HG03442 (cell line): ENCODE measurements at regions not wholly inside any gene's neighbourhood (a gene's known extent, or its start where the extent isn't known, plus 50 kb on each side); places are given as distances from the start of the nearest gene placed in this dataset.
"Not testable (repeated sequence)": the region's sequence is repeated elsewhere in the genome, so short reads cannot be mapped to it uniquely, and the experiment has no call there.

Experiments
- ATAC-seq: cut with Tn5 transposase; IDR thresholded peaks from one replicate; pipeline ENCODE4 v1.9.1; 2021; ENCODE audit warnings: mild to moderate bottlenecking, moderate library complexity; ENCODE audit not compliant: unreplicated experiment

DNA sequence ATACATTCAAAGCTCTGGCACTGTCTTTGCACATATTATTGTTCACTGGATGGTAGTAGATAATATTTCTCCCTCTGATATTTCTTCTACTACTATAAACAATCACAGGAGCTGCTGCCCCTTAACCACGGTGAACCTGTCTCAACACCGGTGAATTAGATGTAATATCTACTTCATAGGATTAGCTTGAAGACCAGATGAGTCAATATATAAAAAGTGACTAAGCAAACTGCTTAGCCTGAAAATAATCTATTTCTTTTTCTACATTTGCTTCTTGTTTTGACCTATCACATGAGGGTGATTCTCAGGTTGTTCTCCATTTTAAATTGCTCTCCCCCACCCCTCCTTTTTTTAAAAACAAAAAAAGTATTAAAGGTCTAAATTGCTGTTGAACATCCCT lies 645.5 kb downstream of the ANKRD50 start:
- ATAC-seq = no peak

DNA sequence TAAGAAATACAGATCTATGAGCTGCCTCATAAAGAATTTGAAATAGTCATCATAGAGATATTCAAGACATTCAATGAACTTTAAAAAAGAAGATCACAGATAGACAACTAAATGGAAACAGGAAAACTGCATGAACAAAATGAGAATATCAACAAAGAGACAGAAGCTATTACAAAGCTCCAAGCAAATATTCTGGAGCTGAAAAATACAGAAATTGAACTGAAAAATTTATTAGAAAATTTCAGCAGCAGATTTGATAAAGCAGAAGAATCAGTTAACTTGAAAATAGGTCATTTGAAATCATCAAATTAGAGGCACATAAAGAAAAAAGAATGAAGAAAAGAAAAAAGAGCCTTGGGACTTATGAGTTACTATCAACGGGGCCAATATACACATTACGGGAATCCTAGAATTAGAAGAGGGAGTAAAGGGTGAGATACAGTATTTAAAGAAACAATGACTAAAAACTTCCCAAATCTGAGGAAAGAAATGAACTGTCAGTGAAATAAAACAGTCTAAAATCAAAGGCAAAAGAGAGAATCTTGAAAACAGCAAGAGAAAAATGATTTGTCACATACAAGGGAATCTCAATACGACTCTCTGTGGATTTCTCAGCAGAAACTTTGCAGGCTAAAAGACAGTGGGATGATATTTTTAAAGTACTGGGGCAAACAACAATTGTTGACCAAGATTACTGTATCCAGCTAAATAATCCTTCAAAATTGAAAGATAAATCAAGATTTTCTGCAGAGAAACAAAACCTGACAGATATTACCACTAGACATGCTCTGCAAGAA lies 641.6 kb downstream of the ANKRD50 start:
- ATAC-seq = no peak

DNA sequence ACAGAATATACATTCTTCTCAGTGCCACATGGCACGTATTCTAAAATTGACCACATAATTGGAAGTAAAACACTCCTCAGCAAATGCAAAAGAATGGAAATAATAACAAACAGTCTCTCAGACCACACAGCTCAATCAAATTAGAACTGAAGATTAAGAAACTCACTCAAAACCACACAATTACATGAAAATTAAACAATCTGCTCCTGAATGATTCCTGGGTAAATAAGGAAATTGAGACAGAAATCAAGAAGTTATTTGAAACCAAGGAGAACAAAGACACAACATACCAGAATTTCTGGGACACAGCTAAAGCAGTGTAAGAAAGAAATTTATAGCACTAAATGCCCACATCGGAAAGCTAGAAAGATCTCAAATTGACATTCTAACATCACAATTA lies 637.3 kb downstream of the ANKRD50 start:
- not testable (repeated sequence) for ATAC-seq

DNA sequence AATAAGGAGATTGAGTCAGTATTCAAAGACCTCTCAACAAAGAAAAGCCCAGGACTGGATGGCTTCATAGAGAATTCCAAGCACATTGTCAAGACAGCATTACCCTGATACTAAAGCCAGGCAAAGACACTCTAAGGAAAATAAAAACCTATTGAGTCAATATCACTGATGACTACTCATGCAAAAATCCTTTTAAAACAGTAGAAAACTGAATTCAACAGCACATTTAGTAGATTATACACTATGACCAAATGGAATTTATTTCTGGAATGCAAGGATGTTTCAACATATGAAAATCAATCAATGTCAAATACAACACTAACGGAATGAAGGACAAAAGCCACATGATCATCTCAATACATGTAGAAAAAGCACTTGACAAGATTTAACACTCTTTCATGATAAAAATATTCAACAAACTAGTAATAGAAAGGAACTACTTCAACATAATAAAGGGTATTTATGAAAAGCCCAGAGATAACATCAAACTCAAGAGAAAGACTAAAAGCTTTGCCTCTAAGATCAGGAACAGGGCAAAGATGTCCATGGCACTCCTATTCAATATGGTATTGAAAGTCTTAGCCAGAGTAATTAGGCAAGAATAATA lies 633.3 kb downstream of the ANKRD50 start:
- ATAC-seq = no peak

DNA sequence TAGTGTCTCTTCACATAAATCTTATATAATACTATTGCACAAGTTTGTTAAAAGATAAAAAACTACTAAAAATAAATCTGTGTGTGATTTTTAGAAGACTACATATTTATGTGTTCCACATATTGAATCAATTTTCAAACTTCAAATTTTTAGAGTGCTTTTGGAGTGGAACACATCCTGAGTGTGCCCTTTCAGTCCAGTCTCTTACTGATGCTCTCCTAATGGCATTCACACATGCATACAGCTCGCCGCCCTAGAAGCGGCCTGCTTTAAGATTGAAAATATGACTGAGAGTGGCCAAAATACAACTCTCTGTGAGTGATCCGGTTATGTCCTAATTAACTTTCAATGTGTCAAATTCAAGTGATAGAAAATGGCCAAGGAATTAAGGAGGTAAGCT lies 628.8 kb downstream of the ANKRD50 start:
- ATAC-seq = no peak

DNA sequence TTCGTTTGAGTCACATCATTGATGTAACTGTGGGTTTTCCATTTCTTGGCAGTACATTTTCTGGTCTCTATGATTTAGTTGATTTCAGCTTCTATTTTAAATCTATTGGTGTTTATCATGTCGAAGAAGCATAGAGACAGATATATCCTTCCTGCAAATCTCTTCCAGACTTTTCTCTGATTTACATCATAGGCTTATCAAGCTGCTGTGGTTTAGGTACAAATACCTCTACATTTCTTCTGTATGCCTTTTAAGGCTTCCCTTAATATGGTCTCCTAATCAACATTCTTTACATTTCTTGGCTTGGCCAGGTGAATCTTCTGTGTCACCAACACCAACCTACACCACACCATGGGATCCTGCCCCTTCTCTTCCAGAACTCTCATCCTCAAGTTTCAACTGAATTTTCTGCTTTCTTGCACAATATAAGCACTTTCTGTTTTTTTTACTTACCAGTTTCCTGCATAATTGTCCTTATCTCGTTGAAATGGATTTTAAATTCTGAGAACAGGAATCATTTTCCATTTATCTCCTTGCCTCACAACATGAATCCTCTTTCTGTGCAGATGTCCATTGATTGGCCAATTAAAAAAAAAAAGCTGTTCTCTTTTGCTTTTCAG lies 626.9 kb downstream of the ANKRD50 start:
- ATAC-seq = no peak

DNA sequence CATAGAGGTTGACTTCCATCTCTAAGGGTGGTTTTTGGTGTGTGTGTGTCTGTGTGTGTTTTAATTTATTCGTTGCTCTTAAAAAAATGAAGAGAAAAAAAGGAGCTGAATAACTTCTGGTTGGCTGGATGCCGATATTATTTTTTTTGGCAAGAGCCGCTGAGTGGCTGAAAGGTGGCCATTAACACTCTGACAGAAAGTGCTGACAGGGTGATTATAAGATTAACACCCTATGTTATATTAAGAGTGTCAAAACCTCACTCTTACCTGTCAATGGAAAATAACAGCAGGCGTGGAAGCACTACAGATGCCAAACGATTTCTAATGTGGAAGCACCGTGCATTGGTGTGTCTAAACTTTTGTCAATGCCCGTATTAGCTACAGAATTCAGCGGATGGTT lies 622.5 kb downstream of the ANKRD50 start:
- no peak for ATAC-seq

DNA sequence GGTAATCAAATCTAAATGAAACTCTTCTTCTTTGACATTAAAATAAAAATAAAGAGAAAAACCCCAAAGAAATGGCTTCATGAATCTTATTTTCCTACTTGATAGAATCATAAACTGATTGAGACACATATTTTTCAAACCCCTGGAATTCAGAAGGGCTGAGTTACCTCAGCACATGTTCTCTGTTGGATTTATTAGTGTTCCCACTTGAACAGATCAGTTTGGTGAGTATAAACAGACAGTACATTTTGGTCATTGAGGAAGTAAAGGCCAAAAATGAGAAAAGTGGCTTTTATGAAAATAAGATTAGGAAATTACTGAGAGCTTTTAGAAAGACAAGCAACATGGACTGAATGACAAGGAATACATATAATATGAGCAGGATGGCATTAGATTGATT lies 620.4 kb downstream of the ANKRD50 start:
- ATAC-seq = no peak

DNA sequence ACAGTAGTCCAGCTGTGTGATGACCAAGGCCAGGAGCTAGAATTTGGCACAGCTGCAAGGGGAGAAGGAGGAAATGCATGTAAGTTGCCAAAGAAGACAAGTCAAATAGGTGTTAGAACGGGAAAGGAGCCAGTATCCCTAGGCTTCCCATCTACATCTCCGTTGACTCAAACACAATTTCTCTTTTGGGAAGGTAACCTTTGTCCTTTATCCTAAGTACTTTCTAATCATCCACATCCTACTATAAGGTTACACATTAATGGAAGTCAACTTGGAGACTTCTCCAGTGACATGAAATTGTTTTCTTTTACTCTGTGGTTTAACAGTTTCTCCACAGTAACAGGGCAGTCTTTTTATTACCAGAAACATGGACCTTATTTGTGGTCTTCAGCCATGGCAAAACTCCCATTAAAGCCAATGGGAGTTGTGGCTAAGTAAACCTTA lies 620.0 kb downstream of the ANKRD50 start:
- ATAC-seq = no peak

DNA sequence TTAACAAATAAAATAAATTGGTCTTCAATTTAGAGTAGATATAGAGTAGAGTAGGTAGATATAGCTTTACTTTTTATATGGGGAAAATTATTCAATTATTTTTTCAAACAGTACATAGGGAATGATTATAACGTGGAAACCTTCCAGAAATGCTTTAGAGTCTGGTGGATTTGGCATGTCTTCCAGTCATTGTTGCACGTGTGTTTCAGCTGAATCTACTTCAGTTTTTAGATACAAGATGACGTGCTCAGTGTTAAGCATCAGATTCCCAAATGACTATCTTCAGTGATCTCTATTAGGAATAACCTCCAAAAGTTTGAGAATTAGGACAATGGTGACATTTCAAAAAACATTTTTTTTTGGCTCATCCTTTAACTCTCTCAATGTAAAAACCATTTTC lies 616.9 kb downstream of the ANKRD50 start:
- ATAC-seq = no peak

DNA sequence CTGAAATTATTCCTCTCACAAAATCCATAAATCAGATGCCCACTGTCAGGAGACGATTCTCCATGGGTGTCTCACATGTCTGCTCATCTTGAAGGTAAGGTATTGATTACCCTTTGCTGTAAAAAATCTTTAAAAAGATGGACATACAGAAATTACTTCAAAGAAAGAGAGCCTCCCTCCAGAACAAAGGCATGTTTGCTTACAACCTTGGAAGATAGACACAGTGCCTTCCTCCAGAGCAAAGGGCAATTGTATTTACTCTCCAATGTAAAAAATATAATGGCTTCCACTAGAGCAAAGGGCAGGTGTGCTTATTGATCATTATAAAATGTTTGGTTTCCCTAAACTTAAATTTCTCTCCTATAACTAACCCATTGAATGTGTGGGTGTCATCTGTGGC lies 616.2 kb downstream of the ANKRD50 start:
- no peak for ATAC-seq

DNA sequence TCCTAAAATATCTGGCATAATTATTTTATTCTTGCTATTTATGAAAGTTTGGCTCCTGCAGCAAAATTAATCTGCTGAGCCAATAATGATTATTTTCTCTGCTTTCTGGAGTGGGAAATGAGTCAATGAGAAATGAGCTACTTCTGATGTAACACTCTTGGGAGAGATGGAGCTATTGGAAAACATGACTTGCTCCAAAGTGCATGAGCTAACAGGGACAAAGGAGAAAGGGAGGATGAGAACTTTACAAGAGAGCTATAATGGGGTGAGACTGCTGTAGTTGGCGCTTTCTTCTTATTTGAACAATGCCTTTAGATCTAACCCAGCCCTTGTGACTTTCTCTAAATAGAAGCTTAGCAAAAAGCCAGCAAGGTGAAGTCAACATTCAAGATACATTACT lies 615.1 kb downstream of the ANKRD50 start:
- no peak for ATAC-seq

DNA sequence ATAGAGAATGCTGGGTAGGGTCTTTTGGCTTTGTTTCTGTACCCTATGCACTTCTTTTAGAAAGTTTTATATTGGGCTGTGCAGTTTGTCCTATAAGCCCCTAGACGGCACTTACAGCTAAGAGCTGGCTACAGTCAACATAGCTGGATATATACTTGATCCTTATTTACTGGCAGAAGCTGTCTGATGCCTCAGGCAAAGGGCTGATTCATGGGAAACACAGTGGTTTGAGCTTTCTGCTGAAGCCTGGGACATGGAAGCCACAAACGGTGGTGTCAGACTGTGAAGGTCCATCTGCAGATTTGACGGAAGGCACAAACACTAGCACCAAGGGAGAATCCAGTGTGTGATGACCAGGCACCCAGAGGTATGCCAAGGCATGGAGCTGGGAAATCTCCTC lies 608.4 kb downstream of the ANKRD50 start:
- no peak for ATAC-seq

DNA sequence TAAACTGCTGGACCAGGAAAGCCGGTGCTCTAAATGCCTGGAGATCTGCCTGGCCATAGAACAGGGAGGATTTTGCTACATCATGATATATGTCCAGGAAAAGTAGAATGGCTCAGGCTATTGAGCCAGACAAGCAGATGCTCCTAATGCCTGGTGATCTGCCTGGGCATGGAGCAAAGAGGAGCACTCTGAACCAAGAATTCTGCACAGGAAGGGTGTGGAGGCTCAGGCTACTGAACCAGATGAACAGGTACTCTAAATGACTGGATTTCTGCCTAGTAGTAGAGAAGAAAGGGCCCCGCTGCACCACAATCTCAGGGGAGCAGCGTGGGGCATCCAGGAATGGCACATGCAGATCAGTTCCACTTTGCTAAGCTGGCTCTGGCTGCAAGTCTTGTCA lies 607.9 kb downstream of the ANKRD50 start:
- no peak for ATAC-seq

DNA sequence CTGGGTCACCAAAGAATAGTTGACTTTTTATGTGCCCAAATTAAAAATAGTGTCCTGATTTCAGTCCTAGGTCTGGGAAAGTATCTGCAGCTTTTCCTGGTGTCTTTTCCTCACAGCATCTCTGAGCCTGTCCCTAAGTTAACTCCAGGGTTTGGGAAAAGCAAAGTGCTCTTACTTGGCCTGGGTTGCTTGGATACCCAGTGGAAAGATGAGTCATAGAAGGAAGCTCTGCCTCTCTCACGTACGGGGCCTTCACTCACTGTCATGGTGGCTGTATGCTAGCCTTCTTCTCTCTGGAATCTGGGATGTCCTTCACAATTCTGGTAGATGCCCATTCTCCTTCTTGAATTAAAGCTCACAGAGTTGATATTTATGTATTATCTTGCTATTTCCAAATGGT lies 607.3 kb downstream of the ANKRD50 start:
- no peak for ATAC-seq

DNA sequence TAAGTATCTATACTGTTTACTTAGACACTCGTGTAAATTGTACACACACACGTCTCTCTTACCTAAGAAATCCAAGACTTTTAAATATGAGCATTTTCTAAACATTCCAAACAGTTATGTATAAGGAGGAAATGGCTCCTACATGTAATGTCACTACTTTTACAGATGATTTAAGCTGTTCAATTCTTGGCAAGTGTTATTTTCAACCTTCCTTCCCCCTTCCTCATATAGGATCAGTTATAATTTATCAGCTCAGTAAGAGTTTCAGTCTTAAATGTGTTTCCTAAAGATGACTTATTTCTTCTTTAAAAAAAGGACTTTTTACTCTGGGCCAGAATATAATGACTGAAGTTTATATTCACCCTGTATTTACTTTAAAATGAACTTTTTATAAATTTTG lies 601.1 kb downstream of the ANKRD50 start:
- no peak for ATAC-seq

DNA sequence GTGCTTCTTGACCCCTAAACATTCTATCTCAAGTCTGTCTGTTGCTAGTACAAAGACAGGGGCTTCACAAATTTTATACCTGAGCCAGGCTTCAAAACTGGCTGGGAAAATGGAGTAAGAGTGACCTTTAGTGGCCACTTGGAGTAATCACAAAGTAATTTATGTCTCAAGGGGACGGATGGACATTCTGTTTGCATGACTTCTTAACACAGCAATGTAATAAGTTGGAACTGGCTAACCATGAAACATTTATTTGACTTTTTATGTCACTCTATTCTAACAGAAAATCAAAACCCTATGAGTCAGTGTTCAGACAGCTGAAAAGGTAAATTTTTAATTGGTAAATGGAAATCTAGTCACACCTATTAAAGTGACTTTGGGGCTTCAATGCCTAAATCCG lies 600.6 kb downstream of the ANKRD50 start:
- peak; percentile 75 for ATAC-seq

DNA sequence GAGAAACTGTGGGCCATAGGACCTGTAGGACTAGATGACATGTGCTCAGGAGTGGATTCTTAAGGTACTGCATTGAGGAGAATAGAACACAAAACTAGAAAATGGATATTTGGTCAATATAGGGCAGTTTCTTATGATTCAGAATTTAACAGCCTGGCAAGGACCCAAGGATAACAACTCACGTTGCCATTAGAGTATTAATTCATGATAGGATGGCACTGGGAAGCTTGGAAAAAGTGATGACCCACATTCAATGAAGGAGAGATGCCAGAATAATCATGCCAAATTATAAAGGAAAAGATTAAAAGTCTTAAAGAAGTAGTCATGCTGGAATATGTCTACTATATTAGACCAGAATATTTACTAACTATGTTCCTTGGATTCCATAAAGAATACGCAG lies 594.5 kb downstream of the ANKRD50 start:
- ATAC-seq = no peak

DNA sequence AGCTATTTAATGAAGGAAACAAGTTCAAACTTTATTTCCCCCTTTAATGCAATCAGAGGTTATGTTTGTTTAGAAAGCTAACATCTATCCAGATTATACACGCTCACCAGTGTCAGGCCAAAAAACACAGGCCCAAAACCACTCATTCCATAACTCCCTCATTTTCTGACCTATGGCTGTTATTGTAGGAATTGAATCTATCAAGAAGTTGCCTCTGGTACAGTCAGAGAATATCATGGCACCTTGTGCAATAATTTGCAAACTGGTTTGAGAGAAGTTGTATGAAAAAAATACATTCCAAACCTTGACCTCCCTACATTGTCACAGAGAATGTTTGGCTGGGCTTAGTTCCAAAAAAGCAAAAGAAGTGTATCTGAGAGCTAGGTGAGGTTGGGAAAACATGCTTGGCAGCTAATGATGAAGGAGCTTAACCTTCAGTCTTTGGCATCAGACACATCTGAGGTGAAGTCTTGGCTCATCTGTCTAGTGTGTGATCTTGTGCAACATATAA lies 591.0 kb downstream of the ANKRD50 start:
- no peak for ATAC-seq

DNA sequence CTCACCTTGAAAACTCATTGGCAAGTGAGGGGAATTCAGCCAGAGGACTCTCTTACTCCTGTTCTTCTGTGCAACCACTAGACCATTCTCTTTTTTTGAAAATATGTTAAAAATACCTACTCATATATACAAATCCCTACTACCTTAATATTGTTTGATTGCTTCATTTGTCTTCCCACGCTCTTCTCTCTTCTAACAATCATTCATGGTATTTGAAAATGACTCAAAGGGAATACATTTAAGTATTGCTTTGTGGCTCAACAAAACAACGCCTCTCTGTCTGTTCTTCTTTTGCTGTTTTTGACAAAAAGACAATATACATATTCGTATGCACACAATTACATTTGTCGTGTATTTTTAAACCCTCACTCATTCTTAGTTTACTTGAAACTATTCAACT lies 589.4 kb downstream of the ANKRD50 start:
- ATAC-seq = no peak

DNA sequence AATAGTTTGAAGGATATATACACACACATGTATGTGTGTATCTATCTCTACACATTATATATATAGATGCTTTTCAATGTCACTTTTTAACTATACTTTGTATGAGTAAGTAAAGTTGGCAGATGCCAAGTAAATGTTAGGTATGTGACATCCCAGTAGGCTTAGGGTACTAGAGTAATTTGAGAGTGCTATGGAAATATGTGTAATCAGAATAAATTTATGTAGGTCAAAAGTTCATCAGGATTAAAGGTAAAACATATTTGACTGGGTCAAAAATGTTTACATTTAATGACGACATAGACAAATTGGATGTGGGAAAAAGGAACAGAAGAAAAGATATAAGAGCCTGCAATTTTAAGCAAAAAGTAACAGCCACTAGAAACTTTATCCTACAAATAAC lies 588.8 kb downstream of the ANKRD50 start:
- ATAC-seq = no peak

DNA sequence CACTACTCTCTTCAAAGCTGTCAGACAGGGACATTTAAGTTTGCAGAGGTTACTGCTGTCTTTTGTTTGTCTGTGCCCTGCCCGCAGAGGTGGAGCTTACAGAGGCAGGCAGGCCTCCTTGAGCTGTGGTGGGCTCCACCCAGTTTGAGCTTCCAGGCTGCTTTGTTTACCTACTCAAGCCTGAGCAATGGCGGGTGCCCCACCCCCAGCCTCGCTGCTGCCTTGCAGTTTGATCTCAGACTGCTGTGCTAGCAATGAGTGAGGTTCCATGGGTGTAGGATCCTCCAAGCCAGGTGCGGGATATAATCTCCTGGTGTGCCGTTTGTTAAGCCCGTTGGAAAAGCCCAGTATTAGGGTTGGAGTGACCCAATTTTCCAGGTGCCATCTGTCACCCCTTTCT lies 581.2 kb downstream of the ANKRD50 start:
- not testable (repeated sequence) for ATAC-seq
